HG03095 (cell line): ENCODE measurements at regions not wholly inside any gene's neighbourhood (a gene's known extent, or its start where the extent isn't known, plus 50 kb on each side); places are given as distances from the start of the nearest gene placed in this dataset.
"Not testable (repeated sequence)": the region's sequence is repeated elsewhere in the genome, so short reads cannot be mapped to it uniquely, and the experiment has no call there.

Experiments
- ATAC-seq: cut with Tn5 transposase; IDR thresholded peaks from one replicate; pipeline ENCODE4 v1.9.1; 2021; ENCODE audit warnings: moderate library complexity; ENCODE audit not compliant: unreplicated experiment

- ATAC-seq = no peak
Measured at GRCh38 chr2:35827086-35827485, 528.5 kb upstream of the CRIM1 start.

GRCh38 chr2:35822716-35823115 is 532.9 kb upstream of the CRIM1 start:
- no peak for ATAC-seq

GRCh38 chr2:35821675-35822074 is 533.9 kb upstream of the CRIM1 start:
- no peak for ATAC-seq

- ATAC-seq = no peak
Measured at GRCh38 chr2:35820391-35820790, 535.2 kb upstream of the CRIM1 start.

- no peak for ATAC-seq
Measured at GRCh38 chr2:35819033-35819432, 536.5 kb upstream of the CRIM1 start.

- ATAC-seq = not testable (repeated sequence)
Measured at GRCh38 chr2:35818359-35818758, 537.2 kb upstream of the CRIM1 start.

GRCh38 chr2:35814597-35814996 is 541.0 kb upstream of the CRIM1 start:
- ATAC-seq = not testable (repeated sequence)

GRCh38 chr2:35803126-35803525 is 552.5 kb upstream of the CRIM1 start:
- no peak for ATAC-seq

- ATAC-seq = no peak
Measured at GRCh38 chr2:35794796-35795450, 560.7 kb upstream of the CRIM1 start.

- ATAC-seq = no peak
Measured at GRCh38 chr2:35790292-35790691, 565.3 kb upstream of the CRIM1 start.

- no peak for ATAC-seq
Measured at GRCh38 chr2:35788543-35788942, 567.0 kb upstream of the CRIM1 start.

- no peak for ATAC-seq
Measured at GRCh38 chr2:35787302-35788031, 568.1 kb upstream of the CRIM1 start.

- ATAC-seq = no peak
Measured at GRCh38 chr2:35785564-35785963, 570.0 kb upstream of the CRIM1 start.

- ATAC-seq = no peak
Measured at GRCh38 chr2:35784777-35785176, 570.8 kb upstream of the CRIM1 start.

GRCh38 chr2:35783723-35784122 is 571.9 kb upstream of the CRIM1 start:
- ATAC-seq = no peak

- no peak for ATAC-seq
Measured at GRCh38 chr2:35741556-35741955, 614.0 kb upstream of the CRIM1 start.

GRCh38 chr2:35731674-35732073 is 623.9 kb upstream of the CRIM1 start:
- no peak for ATAC-seq

- ATAC-seq = no peak
Measured at GRCh38 chr2:35714883-35715282, 640.7 kb upstream of the CRIM1 start.

GRCh38 chr2:35708411-35708923 is 647.1 kb upstream of the CRIM1 start:
- no peak for ATAC-seq

- no peak for ATAC-seq
Measured at GRCh38 chr2:35688309-35688708, 667.3 kb upstream of the CRIM1 start.

GRCh38 chr2:35651688-35652323 is 703.8 kb upstream of the CRIM1 start:
- ATAC-seq = no peak

GRCh38 chr2:35614640-35615039 is 740.9 kb upstream of the CRIM1 start:
- ATAC-seq = no peak
